Activated CD8-positive, alpha-beta memory T cell treated with anti-CD3 and anti-CD28 coated beads for 36 hours (primary cell): ENCODE measurements at regions not wholly inside any gene's neighbourhood (a gene's known extent, or its start where the extent isn't known, plus 50 kb on each side); places are given as distances from the start of the nearest gene placed in this dataset.
"Not testable (repeated sequence)": the region's sequence is repeated elsewhere in the genome, so short reads cannot be mapped to it uniquely, and the experiment has no call there.

Experiments
- CTCF ChIA-PET: fragments of 350-600 bp; sonication (Branson Sonifier 250); formaldehyde crosslinking; loops from one replicate; lab custom pipeline; 2021; ENCODE audit warnings: antibody characterized with exemption; lab: Charles Lee
- POLR2A ChIA-PET: fragments of 350-600 bp; sonication (Branson Sonifier 250); formaldehyde crosslinking; loops from one replicate; lab custom pipeline; 2021; ENCODE audit warnings: antibody characterized with exemption; lab: Charles Lee

DNA sequence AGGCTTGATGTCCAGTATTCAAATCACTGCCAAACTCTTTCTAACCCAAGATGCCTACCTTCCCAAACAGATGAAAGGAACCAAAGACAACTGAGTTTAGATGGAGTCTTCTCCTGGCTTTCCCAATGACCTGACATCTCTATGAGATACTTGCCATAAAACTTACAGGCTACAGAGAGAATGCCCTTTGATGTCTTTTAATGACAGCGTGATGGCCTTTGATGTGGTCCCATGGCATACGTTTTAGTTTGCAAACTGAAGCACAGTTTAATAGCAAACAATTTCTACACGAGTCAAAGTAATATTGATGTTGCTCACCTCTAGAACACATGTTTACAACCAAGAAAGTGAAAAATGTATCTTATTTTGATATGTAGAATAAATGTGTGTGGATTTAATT lies 73.2 kb downstream of the ZIC4 start:
- ChIA-PET POLR2A (no interaction called here), CTCF (no interaction called here)

DNA sequence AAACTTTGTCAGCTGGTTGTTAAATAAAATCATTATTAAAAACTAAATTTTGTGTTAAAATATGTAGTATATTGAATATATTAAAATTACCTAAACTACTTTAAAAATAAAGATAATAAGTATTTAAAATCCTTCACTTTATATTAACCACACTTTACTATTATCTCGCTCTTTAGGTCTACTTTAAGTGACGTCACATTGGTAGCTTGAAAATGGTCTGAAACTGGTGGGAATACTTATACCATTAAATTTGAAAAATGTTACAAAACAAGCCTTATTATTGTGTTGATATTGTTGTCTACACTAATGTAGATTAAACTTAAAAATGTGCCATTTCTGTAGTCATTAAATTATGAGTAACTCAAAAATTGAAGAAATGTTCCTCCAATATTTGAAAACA lies 77.6 kb downstream of the ZIC4 start:
- ChIA-PET POLR2A (no interaction called here), CTCF (no interaction called here)

DNA sequence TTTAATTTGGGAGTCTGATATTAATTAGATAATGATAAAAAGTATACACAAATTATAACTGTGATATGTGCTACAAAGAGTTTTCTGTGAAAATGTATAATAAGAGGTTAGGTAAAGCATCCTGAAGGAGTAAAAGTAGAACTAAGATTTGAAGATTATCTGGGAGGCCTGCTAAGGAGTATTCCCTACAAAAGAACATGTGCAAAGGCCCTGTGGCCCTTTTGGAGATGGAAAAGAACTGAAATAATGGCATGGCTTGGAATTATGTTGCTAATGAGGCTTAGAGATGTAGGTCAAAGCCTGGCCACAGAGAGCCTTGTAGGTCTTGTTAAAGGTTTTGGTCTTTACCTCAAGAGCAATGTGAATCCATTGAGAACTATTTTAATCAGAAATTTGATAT lies 82.0 kb downstream of the ZIC4 start:
- ChIA-PET CTCF (no interaction called here), POLR2A (no interaction called here)

DNA sequence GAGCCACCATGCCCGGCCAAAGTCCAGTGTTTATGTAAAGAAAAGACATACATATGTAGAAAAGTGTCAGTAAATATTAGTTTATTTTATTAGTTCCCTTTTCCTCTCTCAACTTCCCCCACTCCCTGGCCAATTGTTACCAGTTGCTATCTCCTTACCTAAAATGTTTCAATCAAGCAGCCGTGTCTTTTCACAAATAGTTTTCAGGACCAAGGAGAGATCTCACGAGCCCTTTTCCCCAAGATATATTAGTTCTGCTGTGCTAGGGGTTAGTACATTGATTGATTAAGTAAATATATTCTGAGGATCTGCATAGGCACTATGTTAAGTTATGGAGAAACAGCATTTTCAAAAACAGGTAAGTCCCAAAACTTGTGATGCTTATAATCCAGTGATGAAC lies 87.4 kb downstream of the ZIC4 start:
- POLR2A ChIA-PET: no interaction called here
- CTCF ChIA-PET: no interaction called here

DNA sequence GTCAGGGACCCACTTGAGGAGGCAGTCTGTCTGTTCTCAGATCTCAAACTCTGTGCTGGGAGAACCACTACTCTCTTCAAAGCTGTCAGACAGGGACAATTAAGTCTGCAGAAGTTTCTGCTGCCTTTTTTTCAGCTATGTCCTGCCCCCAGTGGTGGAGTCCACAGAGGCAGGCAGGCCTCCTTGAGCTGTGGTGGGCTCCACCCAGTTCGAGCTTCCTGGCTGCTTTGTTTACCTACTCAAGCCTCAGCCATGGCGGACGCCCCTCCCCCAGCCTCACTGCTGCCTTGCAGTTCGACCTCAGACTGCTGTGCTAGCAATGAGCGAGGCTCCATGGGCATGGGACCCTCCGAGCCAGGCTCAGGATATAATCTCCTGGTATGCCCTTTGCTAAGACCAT lies 89.3 kb downstream of the ZIC4 start:
- CTCF ChIA-PET, POLR2A ChIA-PET: not testable (repeated sequence)

DNA sequence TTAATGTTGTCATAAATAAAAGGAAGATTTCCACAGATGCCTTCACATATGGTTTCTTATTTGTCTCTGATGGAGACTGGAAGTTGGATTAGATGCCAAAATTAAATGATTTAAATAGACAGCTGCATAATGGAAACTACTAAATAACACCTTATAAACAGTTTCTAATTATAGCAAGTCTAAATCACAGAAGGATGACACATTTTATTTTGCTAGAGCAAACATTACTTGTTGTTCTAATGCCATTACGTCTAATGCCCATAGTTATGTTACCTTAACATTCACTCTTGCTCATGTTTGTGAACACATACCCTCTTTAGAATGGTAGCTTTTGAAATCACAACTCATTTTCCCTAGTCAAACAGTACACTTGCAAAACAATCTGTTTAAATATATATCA lies 92.8 kb downstream of the ZIC4 start:
- ChIA-PET CTCF (no interaction called here), POLR2A (no interaction called here)

DNA sequence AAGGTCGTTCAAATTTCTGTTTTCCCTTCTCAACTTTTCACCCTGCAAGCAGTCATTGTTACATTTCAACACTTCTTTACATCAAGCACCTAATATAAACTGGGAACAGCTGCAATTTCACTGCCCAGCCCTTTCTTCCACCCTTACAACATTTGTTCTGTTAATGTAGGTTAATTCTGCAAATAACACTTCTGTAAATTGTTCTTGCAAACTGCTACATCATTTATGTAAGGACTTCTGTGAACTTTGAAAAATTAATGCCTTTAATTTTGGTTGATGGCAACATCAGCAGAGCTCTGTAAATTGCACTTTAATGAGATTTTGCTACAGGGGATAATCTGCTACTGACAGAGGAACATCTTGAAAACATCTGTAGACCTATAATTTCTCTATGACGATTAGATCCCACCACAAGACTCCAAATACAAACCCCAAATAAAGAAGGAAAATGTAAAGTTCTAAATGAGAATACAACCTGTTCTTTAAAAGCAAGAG lies 93.5 kb downstream of the ZIC4 start:
- ChIA-PET CTCF (no interaction called here), POLR2A (no interaction called here)

DNA sequence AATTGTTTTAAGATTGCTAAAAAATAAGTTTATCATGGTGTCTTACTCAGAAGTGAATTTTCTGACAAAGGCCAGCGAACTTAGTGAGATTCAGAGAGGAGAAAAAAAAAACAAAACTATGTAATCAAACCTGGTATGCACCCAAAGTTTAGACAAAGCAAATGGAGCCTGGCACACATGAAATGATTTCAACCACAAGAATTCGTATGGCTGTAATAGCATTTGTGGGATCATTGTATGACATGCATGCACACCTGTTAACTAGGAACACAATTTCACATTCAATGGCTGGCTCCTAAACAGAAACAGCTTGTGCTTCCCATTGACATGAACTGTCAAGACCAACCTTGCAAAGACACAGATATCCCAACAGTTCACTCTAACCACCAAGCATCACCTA lies 94.6 kb downstream of the ZIC4 start:
- ChIA-PET CTCF (no interaction called here), POLR2A (no interaction called here)

DNA sequence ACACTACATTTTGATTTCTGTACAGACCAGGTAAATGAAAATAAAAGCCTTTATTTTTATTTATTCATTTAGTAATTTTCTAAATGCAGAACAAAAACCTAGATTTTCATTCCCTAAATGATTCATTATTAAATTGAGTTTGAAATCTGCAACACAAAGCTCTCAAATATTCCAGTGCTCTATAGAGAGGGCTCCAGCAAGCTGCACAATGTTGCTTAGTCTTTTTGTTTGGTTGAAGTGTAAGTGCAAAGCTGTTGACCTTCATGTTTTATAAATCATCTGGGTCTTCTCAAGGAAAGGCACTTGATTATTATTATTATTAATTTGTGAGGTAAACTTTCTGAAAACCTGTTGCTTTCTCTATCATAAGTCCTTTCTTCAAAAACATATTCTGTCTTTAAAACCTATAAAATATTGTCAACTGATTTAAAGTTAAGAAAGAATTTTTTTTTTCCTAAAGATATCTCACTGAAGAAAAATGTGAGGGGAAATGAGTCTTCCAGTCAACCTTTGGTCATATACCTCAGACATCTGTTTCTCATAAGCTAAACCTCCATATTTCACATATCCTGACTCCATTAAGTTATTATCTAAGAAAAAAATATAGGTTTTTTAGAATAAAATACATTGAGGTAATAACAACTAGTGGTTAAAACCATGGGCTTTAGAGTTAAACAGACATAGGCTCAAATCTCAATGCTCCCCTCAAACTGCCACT lies 100.7 kb downstream of the ZIC4 start:
- CTCF ChIA-PET: no interaction called here
- POLR2A ChIA-PET: no interaction called here

DNA sequence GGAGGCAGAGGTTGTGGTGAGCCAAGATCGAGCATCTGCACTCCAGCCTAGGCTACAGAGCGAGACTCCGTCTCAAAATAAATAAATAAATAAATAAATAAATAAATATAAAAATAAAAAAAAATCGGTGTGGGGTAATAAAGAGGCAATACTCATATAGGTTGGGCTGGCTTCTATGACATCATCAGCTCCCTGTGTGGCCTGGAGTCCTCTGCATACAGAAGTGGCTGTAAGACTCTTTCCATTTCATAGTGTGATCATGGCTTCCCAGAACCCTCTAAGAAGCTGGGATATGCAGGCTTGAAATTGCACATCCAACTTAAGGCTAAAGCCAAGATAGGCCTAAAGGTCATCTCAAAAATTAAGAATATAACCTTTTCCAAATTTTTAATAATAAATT lies 101.6 kb downstream of the ZIC4 start:
- POLR2A ChIA-PET: no interaction called here
- CTCF ChIA-PET: no interaction called here

DNA sequence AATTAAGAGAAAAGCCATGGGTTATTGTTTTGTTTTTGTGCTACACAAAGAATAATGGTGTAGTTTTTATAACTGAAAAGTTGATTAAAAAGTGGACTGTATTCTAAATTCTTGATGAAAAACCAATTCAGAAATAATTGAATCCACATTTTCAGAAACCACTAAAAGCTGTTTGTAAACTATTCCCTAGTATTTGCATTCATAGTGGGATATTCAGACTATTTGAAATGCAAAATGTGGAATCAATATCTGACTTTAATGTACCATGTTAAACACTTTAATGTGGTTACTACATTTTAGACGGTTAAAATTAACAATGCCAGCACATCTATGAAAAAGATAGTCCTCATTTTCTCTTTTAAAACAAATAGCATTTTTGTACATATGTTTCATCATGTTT lies 104.6 kb downstream of the ZIC4 start:
- ChIA-PET CTCF (no interaction called here), POLR2A (no interaction called here)

DNA sequence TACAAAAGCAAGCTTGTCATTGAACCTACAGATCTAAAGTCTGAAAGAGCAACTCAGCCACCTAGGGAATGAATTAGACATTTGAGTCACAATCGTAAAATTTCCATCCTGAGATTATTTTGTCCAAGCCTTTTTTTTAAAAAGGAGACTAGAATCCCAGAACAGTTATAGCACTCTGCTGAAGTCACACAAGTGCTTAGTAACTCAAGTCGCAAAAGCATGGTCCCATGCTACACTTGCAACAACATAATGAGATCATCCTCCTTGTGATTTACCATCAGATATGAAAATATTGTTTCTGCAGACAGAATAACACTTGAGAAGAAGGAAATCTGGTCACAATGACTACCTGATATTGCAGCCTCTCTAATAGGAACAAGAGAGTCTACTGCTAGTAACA lies 106.7 kb downstream of the ZIC4 start:
- ChIA-PET POLR2A (no interaction called here), CTCF (no interaction called here)

DNA sequence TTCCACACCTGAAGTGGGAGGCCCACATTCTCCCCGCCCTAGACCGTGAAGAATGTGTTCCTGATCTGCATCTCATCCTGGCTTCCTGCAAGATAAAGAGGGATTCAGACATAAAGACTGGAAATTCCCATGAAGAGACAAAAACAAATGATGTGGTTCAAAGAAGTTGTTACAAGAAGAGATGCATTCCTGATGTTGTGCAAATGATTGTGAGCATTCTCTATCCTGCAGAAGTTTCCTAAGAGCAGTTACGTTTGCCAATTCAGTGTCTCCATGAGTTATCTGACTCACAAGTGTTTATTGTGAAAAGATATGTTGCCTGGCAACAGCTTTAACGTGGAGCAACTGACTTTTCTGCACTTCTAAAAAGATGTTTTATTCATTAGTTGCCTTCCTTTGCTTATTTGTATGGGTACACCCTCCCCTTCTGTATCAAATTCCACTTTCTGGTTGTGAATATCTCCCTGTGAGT lies 107.8 kb downstream of the ZIC4 start:
- CTCF ChIA-PET: no interaction called here
- POLR2A ChIA-PET: no interaction called here

DNA sequence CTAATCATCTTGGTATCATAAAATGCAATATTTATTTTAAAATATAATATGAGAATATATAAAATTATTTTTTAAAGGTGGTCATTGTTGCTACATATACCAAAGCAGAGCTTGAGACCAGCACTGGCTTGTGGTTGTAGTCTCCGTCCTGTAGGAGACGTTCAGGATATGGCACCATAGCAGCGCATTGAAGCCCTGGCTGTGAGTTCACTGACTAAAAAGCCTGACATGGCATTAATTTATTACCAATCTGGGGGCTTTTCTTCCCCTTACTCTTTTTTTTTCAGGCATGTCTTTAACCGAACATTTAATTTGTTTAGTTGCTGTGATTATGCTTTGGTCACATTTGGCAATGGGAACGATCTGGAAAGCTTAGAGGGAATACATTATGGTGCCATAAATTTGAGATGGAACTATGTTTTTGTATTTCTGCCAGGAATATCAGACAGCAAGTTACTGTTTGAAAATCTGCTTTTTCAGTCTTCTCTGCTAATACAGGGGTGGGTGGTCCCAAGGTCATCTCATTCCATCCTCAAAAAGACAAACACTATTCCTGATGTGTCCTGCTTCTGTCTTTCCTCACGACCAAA lies 108.5 kb downstream of the ZIC4 start:
- ChIA-PET CTCF (no interaction called here), POLR2A (no interaction called here)

DNA sequence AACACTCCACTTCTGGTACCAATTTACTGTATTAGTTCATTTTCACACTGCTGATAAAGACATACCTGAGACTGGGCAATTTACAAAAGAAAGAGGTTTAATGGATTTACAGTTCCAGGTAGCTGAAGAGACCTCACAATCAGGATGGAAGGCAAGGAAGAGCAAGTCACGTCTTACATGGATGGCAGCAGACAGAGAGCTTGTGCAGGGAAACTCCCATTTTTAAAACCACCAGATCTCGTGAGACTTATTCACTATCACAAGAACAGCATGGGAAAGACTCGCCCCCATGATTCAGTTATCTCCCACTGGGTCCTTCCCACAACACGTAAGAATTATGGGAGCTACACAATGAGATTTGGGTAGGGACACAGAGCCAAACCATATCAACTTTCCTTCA lies 119.0 kb downstream of the ZIC4 start:
- CTCF ChIA-PET, POLR2A ChIA-PET: not testable (repeated sequence)

DNA sequence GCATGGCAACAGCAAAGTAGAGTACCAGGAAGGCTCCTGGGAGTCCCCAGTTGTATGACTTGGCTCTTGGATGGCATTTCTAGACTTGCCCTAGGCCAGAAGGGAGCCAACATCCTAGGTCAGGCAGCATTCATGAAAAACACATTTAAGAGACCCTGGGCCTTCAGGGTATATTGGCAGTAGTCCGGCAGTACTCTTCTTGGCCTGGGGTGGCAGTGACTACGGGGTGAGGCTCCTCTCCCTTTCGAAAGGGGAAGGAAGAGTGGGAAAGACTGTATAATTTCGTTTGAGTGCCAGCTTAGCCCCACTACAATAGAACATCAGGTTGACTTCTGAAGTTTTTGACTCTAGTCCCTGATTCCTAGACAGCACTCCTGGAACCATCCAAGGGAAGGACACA lies 136.4 kb downstream of the ZIC4 start:
- ChIA-PET CTCF (no interaction called here), POLR2A (interaction anchor here (0.6 kb wide), 1 partner anchor 779 kb away, joined by 5 read pairs; no protein-coding TSS in a partner anchor)

DNA sequence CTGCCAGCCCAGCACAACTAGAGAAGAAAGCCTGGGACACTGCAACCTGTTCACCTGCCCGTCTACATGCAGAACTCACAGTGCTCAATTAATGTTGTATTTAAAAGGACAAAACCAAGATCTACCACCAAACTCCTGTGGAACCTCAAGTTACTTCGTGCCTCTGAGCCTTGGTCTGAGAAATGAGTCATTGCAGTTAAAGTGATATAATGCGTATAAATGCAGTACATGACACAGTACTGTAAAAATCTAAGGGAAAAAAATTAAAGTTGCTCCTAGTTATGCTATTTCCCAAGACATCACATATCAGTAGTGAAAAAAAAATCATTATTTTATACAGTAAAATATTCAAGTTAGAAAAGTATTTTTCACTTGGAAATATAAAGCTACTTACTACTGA lies 138.9 kb downstream of the ZIC4 start:
- ChIA-PET CTCF (no interaction called here), POLR2A (no interaction called here)

DNA sequence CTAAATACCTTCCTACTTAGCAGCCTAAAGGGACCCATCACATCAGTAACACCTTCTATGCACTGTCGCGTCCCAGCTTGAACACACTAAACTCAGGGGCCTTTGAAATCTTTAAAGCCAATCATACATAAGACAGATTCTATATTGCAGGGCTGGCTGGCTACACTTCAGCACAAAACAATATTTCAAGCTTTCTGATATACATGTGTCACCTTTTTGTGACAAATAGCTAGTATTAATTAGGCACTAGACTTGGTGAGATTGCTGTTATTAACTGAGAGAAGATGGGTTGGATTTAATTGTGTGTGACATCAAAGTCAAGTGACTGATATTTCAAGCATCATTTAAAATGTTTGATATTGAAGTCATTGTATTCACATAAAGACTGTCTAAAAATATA lies 148.4 kb downstream of the ZIC4 start:
- ChIA-PET POLR2A (no interaction called here), CTCF (no interaction called here)

DNA sequence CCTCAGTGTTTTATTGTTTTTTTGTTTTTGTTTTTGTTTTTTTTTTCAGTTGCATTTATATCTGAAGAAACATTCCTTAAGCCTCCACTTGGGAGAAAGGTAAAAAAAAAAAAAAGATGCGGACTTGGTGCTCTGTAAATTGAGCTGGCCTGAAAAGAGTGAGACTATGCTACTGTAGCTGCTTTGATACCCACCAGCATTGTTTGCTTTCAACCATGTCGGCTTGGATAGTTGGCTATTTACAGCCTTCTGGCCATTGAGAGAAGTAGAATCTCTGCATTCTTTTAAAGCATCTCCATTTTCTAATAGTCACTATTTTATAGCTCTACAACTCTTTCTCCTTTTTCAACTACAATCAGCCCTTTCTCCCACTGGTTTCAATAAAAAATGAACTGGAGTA lies 149.6 kb downstream of the ZIC4 start:
- CTCF ChIA-PET: no interaction called here
- POLR2A ChIA-PET: no interaction called here

DNA sequence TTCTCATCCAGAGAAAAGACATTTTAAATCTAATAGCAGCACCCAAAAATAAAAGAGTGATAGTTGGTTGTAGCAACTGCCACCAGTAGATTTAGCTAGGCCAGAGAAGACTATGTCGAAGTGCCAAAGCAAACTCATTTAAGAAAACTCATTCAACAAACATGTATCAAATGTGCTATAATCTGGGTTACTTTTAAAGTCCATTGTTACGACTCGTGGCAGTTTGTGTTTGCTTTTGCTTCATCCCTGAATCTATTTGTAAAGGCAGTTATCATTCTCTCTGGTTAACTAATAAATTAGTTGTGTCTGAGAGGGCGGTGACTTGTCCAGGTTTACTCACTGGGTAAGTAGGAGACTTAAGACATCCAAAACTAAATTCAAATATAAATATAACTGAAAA lies 159.4 kb downstream of the ZIC4 start:
- CTCF ChIA-PET: no interaction called here
- POLR2A ChIA-PET: no interaction called here

DNA sequence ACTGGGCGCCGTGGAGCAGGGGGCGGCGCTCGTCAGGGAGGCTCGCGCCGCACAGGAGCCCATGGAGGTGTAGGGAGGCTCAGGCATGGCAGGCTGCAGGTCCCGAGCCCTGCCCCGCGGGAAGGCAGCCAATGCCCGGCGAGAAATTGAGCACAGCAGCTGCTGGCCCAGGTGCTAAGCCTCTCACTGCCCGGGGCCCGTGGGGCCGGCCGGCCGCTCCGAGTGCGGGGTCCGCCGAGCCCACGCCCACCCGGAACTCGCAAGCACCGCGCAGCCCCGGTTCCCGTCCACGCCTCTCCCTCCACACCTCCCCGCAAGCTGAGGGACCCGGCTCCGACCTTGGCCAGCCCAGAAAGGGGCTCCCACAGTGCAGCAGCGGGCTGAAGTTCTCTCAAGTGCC lies 160.7 kb downstream of the ZIC4 start:
- POLR2A ChIA-PET, CTCF ChIA-PET: not testable (repeated sequence)

DNA sequence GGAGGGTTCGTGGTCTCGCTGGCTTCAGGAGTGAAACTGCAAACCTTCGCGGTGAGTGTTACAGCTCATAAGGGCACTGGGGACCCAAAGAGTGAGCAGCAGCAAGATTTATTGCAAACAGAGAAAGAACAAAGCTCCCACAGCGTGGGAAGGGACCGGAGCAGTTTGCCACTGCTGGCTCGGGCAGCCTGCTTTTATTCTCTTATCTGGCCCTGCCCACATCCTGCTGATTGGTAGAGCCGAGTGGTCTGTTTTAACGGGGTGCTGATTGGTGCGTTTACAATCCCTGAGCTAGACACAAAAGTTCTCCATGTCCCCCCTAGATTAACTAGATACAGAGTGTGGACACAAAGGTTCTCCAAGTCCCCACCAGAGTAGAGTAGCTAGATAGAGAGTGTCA lies 161.3 kb downstream of the ZIC4 start:
- CTCF ChIA-PET, POLR2A ChIA-PET: not testable (repeated sequence)
